Posterior vena cava (tissue), 2 donors: ENCODE measurements at regions not wholly inside any gene's neighbourhood (a gene's known extent, or its start where the extent isn't known, plus 50 kb on each side); places are given as distances from the start of the nearest gene placed in this dataset.

Source experiments
- DNase-seq: peaks from one replicate; pipeline ENCODE4 v3.0.0-alpha.2; 2020; ENCODE audit warnings: low spot score
- intact Hi-C, 2 donors: fragments of 100-400 bp; cut with DNase I; formaldehyde crosslinking; loops; one replicate each; pipeline versions ENCODE4 v1.14.1 to v1.14.2; 2022 to 2023
- donor health status: DM: yes; HTN: yes; CAD: no.
- donor health status: DM: yes; HTN: yes; CAD: no.

- intact Hi-C loops, result no loop called here
- DNase-seq, result no peak
Observed at GRCh38 chr2:60079562-60079961, 473.9 kb downstream of the BCL11A start.

- intact Hi-C loops, result no loop called here
- no peak for DNase-seq
Observed at GRCh38 chr2:60075048-60075447, 478.4 kb downstream of the BCL11A start.

- intact Hi-C loops, result no loop called here
- DNase-seq, result no peak
Observed at GRCh38 chr2:60073201-60073600, 480.3 kb downstream of the BCL11A start.

GRCh38 chr2:60072609-60073008 lies 480.8 kb downstream of the BCL11A start:
- intact Hi-C loops, result no loop called here
- no peak for DNase-seq

- intact Hi-C loops, result no loop called here
- DNase-seq, result no peak
Observed at GRCh38 chr2:60071490-60071831, 482.0 kb downstream of the BCL11A start.

GRCh38 chr2:60070736-60071489 lies 482.5 kb downstream of the BCL11A start:
- DNase-seq, result no peak
- intact Hi-C loops, result no loop called here

GRCh38 chr2:60070196-60070595 lies 483.3 kb downstream of the BCL11A start:
- no peak for DNase-seq
- intact Hi-C loops, result no loop called here

- intact Hi-C loops, result no loop called here
Observed at GRCh38 chr2:60068755-60069154, 484.7 kb downstream of the BCL11A start.

GRCh38 chr2:60067006-60067405 lies 486.4 kb downstream of the BCL11A start:
- intact Hi-C loops, result no loop called here
- DNase-seq, result no peak

More at GRCh38 chr2:60068755-60069154, 484.7 kb downstream of the BCL11A start:
- DNase-seq, result no peak

- intact Hi-C loops, result no loop called here
- DNase-seq, result no peak
Observed at GRCh38 chr2:60066096-60066839, 487.2 kb downstream of the BCL11A start.

- no peak for DNase-seq
- intact Hi-C loops, result no loop called here
Observed at GRCh38 chr2:60064687-60065389, 488.6 kb downstream of the BCL11A start.

- no peak for DNase-seq
- intact Hi-C loops, result no loop called here
Observed at GRCh38 chr2:60058781-60059180, 494.7 kb downstream of the BCL11A start.

- intact Hi-C loops, result no loop called here
Observed at GRCh38 chr2:60054571-60055340, 498.7 kb downstream of the BCL11A start.

GRCh38 chr2:60053791-60054190 lies 499.7 kb downstream of the BCL11A start:
- DNase-seq, result no peak
- intact Hi-C loops, result no loop called here

More at GRCh38 chr2:60054571-60055340, 498.7 kb downstream of the BCL11A start:
- no peak for DNase-seq

GRCh38 chr2:60052601-60053000 lies 500.9 kb downstream of the BCL11A start:
- no peak for DNase-seq

GRCh38 chr2:60051991-60052390 lies 501.5 kb downstream of the BCL11A start:
- no peak for DNase-seq
- intact Hi-C loops, result no loop called here

More at GRCh38 chr2:60052601-60053000, 500.9 kb downstream of the BCL11A start:
- intact Hi-C loops, result no loop called here

GRCh38 chr2:60047944-60048525 lies 505.4 kb downstream of the BCL11A start:
- intact Hi-C loops, result no loop called here
- no peak for DNase-seq

GRCh38 chr2:60047347-60047746 lies 506.1 kb downstream of the BCL11A start:
- intact Hi-C loops, result no loop called here
- no peak for DNase-seq

- intact Hi-C loops, result no loop called here
- DNase-seq, result no peak
Observed at GRCh38 chr2:60046529-60046928, 506.9 kb downstream of the BCL11A start.
